SK-N-SH treated with all-trans-retinoic acid at 6 μM for 48 hours (cell line): ENCODE measurements at regions not wholly inside any gene's neighbourhood (a gene's known extent, or its start where the extent isn't known, plus 50 kb on each side); places are given as distances from the start of the nearest gene placed in this dataset.

Source experiments
- ATAC-seq: fragments of 200-7000 bp; cut with Tn5 transposase; 3 replicates; pipeline ENCODE4 v1.9.1; 2020; ENCODE audit warnings: mild to moderate bottlenecking, moderate library complexity
- ARNTL ChIP-seq: fragments of 450-650 bp; formaldehyde crosslinking; IDR thresholded peaks from 2 replicates; pipeline ENCODE4 v1.5.0; 2020; ENCODE audit warnings: low read depth, mild to moderate bottlenecking, moderate library complexity, borderline replicate concordance
- CSDC2 ChIP-seq: fragments of 250-450 bp; sonication (Bioruptor Pico); IDR thresholded peaks from 2 replicates; pipeline ENCODE4 v1.5.0; 2020; ENCODE audit warnings: mild to moderate bottlenecking, moderate library complexity
- ESRRG ChIP-seq: fragments of 250-450 bp; sonication (Bioruptor Pico); IDR thresholded peaks from 2 replicates; pipeline ENCODE4 v1.6.1; 2021; ENCODE audit warnings: mild to moderate bottlenecking
- GLIS3 ChIP-seq: fragments of 250-450 bp; sonication (Bioruptor Pico); IDR thresholded peaks from 2 replicates; pipeline ENCODE4 v1.5.0; 2020; ENCODE audit warnings: mild to moderate bottlenecking, moderate library complexity
- ISL1 ChIP-seq: fragments of 250-450 bp; sonication (Bioruptor Pico); IDR thresholded peaks from 2 replicates; pipeline ENCODE4 v2.1.2; 2022; ENCODE audit warnings: mild to moderate bottlenecking, moderate library complexity
- OSR1 ChIP-seq: fragments of 250-450 bp; sonication (Bioruptor Pico); IDR thresholded peaks from 2 replicates; pipeline ENCODE4 v1.8.0; 2022; ENCODE audit warnings: moderate library complexity, mild to moderate bottlenecking, inconsistent platforms
- PPARA ChIP-seq: fragments of 250-450 bp; sonication (Bioruptor Pico); IDR thresholded peaks from 2 replicates; pipeline ENCODE4 v1.5.0; 2020; ENCODE audit warnings: mild to moderate bottlenecking, borderline replicate concordance
- RARB ChIP-seq: fragments of 250-450 bp; sonication (Bioruptor Pico); IDR thresholded peaks from 2 replicates; pipeline ENCODE4 v1.8.0; 2021; ENCODE audit warnings: mild to moderate bottlenecking, moderate library complexity
- SNAI2 ChIP-seq: fragments of 250-450 bp; sonication (Bioruptor Pico); IDR thresholded peaks from 2 replicates; pipeline ENCODE4 v1.5.0; 2020; ENCODE audit warnings: mild to moderate bottlenecking, moderate library complexity
- TCF4 ChIP-seq: fragments of 250-450 bp; sonication (Bioruptor Pico); IDR thresholded peaks from 2 replicates; pipeline ENCODE4 v1.8.0; 2021; ENCODE audit warnings: mild to moderate bottlenecking, moderate library complexity, borderline replicate concordance
- TOX ChIP-seq: fragments of 250-450 bp; sonication (Bioruptor Pico); IDR thresholded peaks from 2 replicates; pipeline ENCODE4 v1.8.0; 2021; ENCODE audit warnings: mild to moderate bottlenecking, moderate library complexity, borderline replicate concordance
- ZC3H10 ChIP-seq: fragments of 250-450 bp; sonication (Bioruptor Pico); IDR thresholded peaks from 2 replicates; pipeline ENCODE4 v1.5.1; 2021; ENCODE audit warnings: mild to moderate bottlenecking, moderate library complexity
- ZFP3 ChIP-seq: fragments of 250-450 bp; sonication (Bioruptor Pico); IDR thresholded peaks from 2 replicates; pipeline ENCODE4 v1.5.0; 2020; ENCODE audit warnings: mild to moderate bottlenecking, moderate library complexity
- ZFP30 ChIP-seq: fragments of 450-650 bp; formaldehyde crosslinking; IDR thresholded peaks from 2 replicates; pipeline ENCODE4 v1.5.0; 2022; ENCODE audit warnings: mild to moderate bottlenecking, moderate library complexity
- ZNF565 ChIP-seq: fragments of 450-650 bp; formaldehyde crosslinking; conservative IDR thresholded peaks from 2 replicates; pipeline ENCODE4 v1.5.0; 2020; ENCODE audit warnings: low read depth, mild to moderate bottlenecking, moderate library complexity
- ZNF70 ChIP-seq: fragments of 450-650 bp; formaldehyde crosslinking; IDR thresholded peaks from 2 replicates; pipeline ENCODE4 v1.5.0; 2020; ENCODE audit warnings: mild to moderate bottlenecking, moderate library complexity
- ZNF8 ChIP-seq: fragments of 450-650 bp; formaldehyde crosslinking; IDR thresholded peaks from 2 replicates; pipeline ENCODE4 v1.5.0; 2020; ENCODE audit warnings: mild to moderate bottlenecking, moderate library complexity
- TF ChIP-seq, protein P1 (sequence below): fragments of 250-450 bp; sonication (Bioruptor Pico); IDR thresholded peaks from 2 replicates; pipeline ENCODE4 v1.8.0; 2021; ENCODE audit warnings: low read depth, mild to moderate bottlenecking, moderate library complexity, borderline replicate concordance
- TF ChIP-seq, protein P2 (sequence below): fragments of 250-450 bp; sonication (Bioruptor Pico); IDR thresholded peaks from 2 replicates; pipeline ENCODE4 v1.8.0; 2020; ENCODE audit warnings: mild to moderate bottlenecking, moderate library complexity, borderline replicate concordance
- TF ChIP-seq, protein P3 (sequence below): fragments of 250-450 bp; sonication (Bioruptor Pico); IDR thresholded peaks from 2 replicates; pipeline ENCODE4 v1.5.1; 2021; ENCODE audit warnings: mild to moderate bottlenecking, moderate library complexity

DNA sequence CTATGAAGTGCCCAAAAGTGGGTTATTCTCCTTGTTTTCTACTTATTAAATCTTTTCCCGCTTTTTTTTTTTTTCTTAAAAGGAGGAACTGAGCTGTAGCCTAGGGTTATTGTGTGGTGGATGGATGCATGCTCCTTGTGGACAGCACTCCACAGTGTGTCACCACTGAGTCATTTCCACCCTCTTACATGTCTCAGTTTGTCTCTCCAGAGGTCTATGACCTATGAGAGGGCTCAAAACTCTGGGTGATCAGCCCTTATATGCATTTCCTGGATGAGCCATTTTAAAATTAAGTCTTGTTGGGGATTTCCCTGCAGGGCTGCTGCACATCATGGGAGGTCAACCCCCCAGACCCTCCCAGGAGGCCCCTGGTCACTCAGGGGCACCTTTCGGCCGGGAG lies 102.2 kb upstream of the MOCS2 start:
- TF ChIP-seq ZNF70 (CRISPR knock-in tag) (no peak), ZNF565 (CRISPR knock-in tag) (no peak), RARB (CRISPR knock-in tag) (no peak), GLIS3 (CRISPR knock-in tag) (no peak), CSDC2 (no peak), PPARA (no peak), SNAI2 (CRISPR knock-in tag) (no peak), ZFP3 (CRISPR knock-in tag) (no peak), ARNTL (CRISPR knock-in tag) (no peak), TCF4 (CRISPR knock-in tag) (no peak), ZNF8 (CRISPR knock-in tag) (no peak), ZC3H10 (no peak)
- TF ChIP-seq, protein P1, sequence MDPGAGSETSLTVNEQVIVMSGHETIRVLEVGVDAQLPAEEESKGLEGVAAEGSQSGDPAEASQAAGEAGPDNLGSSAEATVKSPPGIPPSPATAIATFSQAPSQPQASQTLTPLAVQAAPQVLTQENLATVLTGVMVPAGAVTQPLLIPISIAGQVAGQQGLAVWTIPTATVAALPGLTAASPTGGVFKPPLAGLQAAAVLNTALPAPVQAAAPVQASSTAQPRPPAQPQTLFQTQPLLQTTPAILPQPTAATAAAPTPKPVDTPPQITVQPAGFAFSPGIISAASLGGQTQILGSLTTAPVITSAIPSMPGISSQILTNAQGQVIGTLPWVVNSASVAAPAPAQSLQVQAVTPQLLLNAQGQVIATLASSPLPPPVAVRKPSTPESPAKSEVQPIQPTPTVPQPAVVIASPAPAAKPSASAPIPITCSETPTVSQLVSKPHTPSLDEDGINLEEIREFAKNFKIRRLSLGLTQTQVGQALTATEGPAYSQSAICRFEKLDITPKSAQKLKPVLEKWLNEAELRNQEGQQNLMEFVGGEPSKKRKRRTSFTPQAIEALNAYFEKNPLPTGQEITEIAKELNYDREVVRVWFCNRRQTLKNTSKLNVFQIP (CRISPR knock-in tag) = no peak
- no peak for ATAC-seq

DNA sequence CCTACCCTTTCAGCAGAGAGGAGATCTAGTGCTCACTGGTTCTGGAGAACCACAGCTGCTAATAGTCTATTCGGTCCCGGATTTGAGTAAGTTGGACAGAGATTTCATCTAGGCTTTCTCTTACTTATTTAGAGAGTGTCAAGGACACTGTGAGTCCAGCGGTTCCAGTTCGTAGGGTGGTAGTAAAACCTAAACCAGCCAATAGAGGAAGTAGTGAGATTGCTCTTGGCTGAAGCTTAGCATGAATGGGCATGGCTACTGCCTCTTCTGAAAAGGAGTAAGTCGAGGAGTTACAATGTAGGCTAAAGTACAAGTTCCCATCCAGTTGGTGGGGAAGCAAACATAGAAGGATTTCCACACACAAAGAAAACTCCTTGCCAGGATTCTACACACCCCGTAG lies 109.6 kb upstream of the MOCS2 start:
- TF ChIP-seq TOX (CRISPR knock-in tag) (no peak), ZC3H10 (no peak), OSR1 (CRISPR knock-in tag) (no peak), ZNF565 (CRISPR knock-in tag) (no peak), ZNF70 (CRISPR knock-in tag) (no peak), PPARA (no peak)
- TF ChIP-seq, protein P2, sequence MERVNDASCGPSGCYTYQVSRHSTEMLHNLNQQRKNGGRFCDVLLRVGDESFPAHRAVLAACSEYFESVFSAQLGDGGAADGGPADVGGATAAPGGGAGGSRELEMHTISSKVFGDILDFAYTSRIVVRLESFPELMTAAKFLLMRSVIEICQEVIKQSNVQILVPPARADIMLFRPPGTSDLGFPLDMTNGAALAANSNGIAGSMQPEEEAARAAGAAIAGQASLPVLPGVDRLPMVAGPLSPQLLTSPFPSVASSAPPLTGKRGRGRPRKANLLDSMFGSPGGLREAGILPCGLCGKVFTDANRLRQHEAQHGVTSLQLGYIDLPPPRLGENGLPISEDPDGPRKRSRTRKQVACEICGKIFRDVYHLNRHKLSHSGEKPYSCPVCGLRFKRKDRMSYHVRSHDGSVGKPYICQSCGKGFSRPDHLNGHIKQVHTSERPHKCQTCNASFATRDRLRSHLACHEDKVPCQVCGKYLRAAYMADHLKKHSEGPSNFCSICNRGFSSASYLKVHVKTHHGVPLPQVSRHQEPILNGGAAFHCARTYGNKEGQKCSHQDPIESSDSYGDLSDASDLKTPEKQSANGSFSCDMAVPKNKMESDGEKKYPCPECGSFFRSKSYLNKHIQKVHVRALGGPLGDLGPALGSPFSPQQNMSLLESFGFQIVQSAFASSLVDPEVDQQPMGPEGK (CRISPR knock-in tag) = no peak
- TF ChIP-seq, protein P1 (CRISPR knock-in tag) = no peak
- ATAC-seq = no peak

DNA sequence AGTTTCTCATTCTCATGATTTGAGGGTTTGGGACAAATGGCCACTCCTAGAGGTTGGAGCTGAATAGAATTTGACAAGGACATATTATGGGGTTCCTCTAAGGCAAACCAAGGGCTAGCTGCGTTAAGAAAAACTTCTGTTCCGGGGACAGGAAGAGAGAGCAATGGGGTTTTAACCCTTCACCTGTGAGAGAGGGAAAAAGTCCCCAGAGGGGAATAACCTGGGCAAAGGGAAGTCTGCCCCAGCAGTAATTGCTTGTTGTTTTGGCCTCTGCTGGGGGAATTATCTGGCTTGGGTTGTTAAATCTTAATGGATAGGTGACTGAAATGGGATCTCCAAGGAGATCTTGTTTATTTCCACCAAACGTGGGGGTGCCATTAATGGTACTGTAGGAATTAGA lies 110.1 kb upstream of the MOCS2 start:
- no peak for ATAC-seq
- TF ChIP-seq, protein P1 (CRISPR knock-in tag) = no peak
- TF ChIP-seq SNAI2 (CRISPR knock-in tag) (no peak), CSDC2 (no peak), ZNF70 (CRISPR knock-in tag) (no peak), ZNF565 (CRISPR knock-in tag) (no peak), ESRRG (CRISPR knock-in tag) (no peak), ZFP30 (CRISPR knock-in tag) (no peak), GLIS3 (CRISPR knock-in tag) (no peak), ZNF8 (CRISPR knock-in tag) (no peak), TOX (CRISPR knock-in tag) (no peak), OSR1 (CRISPR knock-in tag) (no peak), ISL1 (CRISPR knock-in tag) (no peak), ZFP3 (CRISPR knock-in tag) (no peak), ARNTL (CRISPR knock-in tag) (no peak)
- TF ChIP-seq, protein P2 (CRISPR knock-in tag) = no peak
- TF ChIP-seq, protein P3, sequence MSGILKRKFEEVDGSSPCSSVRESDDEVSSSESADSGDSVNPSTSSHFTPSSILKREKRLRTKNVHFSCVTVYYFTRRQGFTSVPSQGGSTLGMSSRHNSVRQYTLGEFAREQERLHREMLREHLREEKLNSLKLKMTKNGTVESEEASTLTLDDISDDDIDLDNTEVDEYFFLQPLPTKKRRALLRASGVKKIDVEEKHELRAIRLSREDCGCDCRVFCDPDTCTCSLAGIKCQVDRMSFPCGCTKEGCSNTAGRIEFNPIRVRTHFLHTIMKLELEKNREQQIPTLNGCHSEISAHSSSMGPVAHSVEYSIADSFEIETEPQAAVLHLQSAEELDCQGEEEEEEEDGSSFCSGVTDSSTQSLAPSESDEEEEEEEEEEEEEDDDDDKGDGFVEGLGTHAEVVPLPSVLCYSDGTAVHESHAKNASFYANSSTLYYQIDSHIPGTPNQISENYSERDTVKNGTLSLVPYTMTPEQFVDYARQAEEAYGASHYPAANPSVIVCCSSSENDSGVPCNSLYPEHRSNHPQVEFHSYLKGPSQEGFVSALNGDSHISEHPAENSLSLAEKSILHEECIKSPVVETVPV = no peak
